CD1c-positive myeloid dendritic cell (primary cell): ENCODE measurements at regions not wholly inside any gene's neighbourhood (a gene's known extent, or its start where the extent isn't known, plus 50 kb on each side); places are given as distances from the start of the nearest gene placed in this dataset.
A peak's percentile ranks its signal among the peaks of the same experiment; 100 is the strongest.
"Not testable (repeated sequence)": the region's sequence is repeated elsewhere in the genome, so short reads cannot be mapped to it uniquely, and the experiment has no call there.

ENCODE experiments used
- DNase-seq: peaks from one replicate; pipeline ENCODE4 v3.0.0-alpha.2; 2016; ENCODE audit errors: extremely low spot score

DNA sequence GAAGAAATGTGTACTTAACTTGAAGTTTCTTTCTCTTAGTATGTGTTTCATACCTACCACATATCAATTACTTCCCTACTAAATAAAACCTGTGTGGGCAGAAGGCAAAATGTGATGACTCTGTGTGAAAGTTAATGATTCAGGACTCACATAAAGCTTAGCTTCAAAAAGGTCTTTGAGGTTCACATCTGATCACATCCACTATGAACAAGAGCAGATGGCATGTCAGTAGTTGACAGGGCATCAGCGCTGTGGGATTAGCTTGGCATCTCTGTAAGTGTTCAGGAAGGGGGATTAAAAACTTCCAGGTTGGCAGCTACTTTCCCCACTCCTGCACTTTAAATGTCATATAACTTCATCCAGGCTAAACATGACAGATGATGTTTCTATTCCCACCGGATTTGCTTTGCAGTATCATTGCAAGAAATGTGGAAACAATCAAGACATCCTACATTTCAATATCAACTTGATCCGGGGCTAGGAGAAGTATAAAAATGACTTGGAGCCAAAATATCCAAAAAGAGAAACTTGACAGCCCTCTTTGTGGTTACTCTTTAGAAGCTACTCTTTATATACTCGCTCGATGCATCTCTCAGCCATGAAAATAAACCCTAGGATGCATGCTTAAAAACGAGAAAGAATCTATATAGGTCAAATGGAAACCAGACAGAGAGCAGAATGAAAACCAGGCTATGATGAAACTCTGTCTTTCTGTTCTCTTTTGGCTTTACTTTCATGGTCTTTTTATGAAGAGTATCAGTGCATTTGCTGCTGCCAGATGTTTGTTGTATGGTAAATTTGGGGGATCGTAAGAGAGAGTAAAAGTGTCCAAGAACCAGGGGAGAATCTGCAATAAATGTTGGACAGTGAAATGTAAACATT lies 273.1 kb upstream of the ALCAM start:
- DNase-seq, result no peak

GRCh38 chr3:105094588-105094987 lies 272.1 kb upstream of the ALCAM start:
- DNase-seq, result no peak

DNA sequence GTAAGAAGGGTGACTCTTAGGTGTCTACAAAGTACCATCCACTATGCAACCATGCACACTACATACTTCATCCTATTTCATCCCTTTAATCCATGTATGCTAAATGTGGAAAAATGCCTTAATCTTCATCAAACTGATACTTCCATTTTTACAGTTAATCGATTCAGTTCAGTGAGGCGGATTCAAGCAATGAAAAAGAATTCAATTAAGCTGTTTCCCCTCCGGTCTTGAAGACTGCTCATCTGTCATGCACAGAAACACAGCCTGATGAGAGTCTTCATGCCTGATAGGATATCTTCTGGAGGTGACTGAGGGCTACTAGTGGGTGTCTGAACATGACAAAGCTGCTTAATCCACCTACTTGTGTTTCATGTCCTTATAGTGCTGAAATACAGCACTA lies 270.6 kb upstream of the ALCAM start:
- no peak for DNase-seq

DNA sequence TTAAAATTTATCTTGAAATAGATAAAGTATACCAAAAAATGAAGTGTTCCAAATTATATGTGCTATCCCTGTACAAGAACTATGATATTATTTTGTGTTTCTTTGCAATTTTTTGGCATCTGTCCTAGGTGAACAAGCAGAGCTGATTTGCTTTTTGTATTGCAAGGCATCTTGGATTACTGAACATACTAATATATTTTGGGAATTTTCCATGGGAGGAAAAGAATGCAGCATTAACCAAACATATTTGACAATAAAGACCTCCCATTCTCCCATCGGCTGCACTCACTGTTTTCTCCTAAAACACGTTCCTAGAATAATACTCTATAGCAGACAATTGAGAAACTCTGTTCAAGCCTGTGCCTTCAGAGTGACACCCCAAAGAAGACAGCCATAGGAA lies 265.1 kb upstream of the ALCAM start:
- no peak for DNase-seq

DNA sequence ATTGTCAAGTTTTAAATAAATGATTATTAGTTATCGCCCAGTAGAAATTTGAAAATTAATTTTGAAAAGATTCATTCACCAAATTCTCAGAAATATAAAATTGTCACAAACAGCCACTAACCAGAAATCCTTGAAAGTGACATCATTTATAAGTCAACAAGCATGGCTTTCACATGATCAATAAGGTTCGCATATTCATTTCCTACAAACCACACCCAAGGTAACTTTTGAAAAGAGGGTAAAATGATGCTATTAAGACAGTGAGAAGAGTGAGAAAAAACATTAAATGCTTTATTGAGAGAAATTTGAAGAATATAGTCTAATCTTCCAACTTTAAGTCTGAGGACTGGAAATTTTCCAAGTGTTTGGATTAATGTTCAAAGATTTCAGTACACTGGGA lies 263.6 kb upstream of the ALCAM start:
- DNase-seq, result no peak

- no peak for DNase-seq
Observed at GRCh38 chr3:105108823-105109222, 257.9 kb upstream of the ALCAM start.

DNA sequence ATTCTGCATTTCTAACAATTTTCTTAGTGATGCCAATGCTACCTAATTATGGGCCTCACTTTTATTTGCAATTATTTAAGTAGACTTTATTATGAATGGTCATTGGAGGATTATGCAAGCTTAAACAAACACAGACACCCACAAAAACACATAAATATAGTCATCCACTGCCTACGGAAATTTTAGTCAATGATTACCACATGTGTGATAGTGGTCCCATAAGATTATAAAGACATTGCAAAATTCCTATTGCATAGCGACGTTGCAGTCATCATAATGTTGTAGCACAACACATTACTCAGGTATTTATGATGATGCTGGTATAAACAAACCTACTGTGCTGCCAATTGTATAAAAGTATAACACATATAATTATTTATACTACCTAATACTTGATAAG lies 247.8 kb upstream of the ALCAM start:
- DNase-seq, result no peak

DNA sequence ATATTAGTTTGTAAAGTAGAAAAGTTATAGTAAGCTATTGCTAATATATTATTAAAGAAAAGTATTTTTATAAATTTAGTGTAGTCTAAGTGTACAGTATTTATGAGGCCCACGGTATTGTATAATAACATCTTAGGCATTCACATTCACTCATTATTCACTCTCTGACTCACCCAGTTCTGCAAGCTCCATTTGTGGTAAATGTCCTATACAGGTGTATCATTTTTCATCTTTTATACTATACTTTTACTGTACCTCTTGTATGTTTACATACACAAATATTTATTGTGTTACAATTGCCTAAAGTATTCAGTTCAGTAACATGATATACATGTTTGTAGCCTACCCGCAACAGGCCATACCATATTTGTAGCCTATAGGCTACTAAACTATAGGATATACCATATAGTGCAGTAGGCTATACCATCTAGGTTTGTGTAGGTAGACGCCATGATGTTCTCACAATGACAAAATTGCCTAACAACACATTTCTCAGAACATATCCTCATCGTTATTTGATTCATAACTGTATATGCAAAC lies 246.8 kb upstream of the ALCAM start:
- no peak for DNase-seq

- DNase-seq, result no peak
Observed at GRCh38 chr3:105130911-105131310, 235.8 kb upstream of the ALCAM start.

- DNase-seq, result no peak
Observed at GRCh38 chr3:105137911-105138310, 228.8 kb upstream of the ALCAM start.

- DNase-seq, result peak; percentile 47
Observed at GRCh38 chr3:105139881-105140560, 226.7 kb upstream of the ALCAM start.

DNA sequence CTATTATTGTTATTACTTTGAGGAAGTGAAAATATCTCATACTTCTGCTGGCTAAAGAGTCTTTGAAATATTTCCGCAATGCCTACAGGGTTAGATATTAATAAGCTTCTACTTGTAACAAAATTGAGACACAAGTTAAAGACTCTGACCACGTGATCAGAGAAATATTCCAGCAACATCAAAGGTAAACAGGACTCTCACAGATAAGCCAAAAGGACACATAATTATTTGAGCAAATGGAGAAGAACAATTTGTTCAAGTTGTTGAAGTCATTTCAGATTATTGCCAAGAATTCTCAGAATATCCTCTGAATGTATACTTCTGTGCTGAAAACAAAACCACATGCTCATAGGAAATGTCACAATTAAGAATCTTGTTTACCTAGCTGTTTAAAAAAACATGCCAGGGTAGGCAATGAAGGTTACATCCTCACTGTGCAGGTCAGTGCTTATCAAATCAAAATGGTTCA lies 225.8 kb upstream of the ALCAM start:
- peak; percentile 41 for DNase-seq

DNA sequence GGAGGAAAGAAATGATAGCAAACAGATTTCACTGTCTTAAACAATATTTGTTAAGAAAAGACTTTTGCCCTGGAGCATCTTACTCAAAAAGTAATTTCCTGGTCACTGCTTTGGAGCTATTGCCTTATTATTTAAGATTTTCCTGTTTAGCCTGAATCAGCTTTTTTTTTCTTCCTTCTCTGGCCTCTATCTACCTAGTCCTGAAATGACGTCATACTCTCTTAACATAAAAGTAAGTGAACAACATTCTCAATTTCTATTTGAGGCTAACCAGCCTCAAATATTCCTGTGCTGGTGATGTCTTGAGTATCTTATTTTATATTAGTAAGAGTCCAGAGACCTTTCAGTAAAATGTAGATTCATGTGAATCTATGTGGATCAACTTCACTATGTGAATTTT lies 221.9 kb upstream of the ALCAM start:
- DNase-seq, result no peak

DNA sequence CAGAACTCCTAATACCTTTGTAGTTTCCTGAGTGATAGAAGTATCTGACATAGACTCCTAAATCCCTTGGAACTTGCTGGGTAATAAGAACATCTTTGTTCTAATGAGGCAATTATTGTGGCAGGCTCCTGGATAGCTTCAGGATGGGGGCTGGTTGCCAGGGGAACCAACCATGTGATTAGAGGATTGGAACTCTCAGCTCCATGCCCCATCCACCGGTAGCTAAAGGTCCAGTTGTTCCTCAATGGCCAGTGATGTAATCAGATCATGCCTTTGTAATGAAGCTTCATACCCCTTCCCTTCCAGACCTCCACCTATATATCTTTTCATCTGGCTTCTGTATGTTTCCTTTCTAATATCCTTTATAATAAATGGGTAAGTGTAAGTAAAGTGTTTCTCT lies 221.2 kb upstream of the ALCAM start:
- DNase-seq, result no peak

GRCh38 chr3:105149197-105149596 lies 217.5 kb upstream of the ALCAM start:
- DNase-seq, result not testable (repeated sequence)

DNA sequence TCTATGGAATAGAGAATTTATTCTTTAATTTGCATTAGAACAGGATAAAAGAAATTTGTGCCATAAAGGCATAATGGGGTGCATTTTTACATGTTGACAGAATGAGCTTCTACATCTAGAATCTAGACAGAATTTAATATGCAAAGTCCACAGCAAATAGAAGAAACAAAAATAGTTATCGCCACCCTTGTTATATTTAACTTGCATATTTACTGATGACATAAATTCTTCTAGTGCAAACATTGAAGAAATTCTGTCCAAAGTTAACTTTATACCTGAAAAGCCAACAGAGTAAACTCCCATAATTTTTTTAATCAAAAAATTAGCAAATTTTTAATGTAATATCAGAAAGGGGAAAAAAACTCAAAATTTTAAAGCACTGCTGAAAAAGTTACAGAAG lies 213.7 kb upstream of the ALCAM start:
- no peak for DNase-seq

DNA sequence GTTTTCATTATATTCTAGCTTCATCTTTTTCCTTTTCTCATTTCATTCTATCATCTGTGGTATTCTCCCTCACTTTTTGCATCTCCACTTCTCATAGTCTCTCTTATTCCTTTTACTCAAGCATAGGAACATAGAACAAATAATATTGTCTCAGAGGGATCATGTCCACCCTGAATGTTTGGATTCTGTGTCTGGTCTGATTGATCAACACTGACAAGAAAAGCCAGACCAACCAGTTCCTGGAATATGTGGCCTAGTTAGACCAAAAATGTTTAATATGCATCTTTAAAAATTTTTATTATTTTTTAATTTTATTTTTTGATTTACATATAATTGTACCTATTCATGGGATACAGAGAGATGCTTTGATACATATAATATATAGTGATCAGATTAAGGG lies 212.0 kb upstream of the ALCAM start:
- DNase-seq, result no peak

- no peak for DNase-seq
Observed at GRCh38 chr3:105157067-105157765, 209.5 kb upstream of the ALCAM start.

DNA sequence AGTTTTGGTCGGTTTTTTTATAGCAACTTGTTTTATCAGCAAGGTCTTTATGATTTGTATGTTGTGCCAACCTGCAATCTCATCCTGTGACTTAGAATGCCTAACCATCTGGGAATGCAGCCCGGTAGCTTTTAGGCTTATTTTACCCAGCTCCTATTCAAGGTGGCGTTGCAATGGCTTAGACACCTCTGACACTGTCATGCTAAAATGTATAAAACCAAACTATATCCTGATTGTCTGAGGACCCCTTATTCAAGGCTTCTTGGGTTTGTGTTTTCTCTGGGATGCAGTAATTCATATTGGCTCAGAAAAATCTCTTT lies 209.0 kb upstream of the ALCAM start:
- DNase-seq, result no peak

DNA sequence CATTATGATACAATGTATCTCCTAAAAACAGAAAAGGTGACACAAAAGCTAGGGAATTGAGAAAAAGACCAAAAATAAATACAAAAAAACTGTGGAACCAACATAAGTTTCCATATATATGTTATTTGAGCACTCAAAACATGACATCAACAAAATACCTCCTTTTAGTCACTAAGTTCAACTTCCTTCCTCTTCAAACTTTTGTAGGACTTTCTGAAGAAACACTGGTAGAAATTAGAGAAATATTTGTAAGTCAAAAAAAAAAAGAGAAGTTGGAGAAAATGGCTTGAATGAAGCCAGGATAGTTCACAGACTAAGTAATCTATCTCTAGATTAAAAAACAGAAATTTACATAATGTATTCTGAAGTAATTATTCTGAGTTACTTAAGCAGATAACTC lies 208.4 kb upstream of the ALCAM start:
- DNase-seq, result peak; percentile 53

DNA sequence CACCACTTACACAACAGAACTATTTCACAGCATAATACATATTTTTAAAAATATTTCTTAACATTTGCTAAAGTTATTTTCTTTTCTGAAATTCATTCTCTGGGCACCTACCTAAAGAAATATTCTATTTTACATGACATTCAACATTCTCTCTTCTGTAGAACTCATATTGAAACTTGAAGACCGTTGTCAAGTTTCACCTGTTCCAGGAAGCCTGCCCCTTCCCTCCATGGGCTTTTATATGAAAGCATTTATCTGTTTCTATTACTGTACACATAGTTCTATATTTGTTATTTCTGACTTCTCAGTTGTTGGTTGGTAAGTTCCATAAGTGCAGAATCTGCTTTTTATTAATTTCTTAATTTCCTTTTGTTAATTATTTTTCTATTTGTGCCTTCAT lies 204.3 kb upstream of the ALCAM start:
- no peak for DNase-seq

GRCh38 chr3:105166893-105167292 lies 199.8 kb upstream of the ALCAM start:
- no peak for DNase-seq

DNA sequence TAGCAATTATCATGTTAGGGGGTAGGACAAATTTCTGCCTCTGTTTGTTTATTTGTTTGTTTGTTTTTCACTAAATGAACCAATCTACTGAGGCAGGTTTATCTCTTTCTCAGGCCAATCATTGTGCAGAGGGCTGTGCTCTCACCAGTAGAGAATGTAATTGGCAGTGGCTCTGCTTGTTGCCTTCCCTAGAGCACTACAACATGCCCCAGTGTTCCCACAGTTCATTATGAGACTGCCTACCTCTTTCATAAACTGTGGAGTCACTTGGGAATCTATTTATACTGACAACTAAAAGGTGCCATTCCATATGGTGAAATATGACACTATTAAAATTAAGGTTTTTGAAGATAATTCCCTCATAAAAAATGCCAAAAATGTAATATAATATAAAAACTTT lies 196.3 kb upstream of the ALCAM start:
- no peak for DNase-seq
